HEK293 (cell line): ENCODE measurements at regions not wholly inside any gene's neighbourhood (a gene's known extent, or its start where the extent isn't known, plus 50 kb on each side); places are given as distances from the start of the nearest gene placed in this dataset.

ENCODE experiments used
- CTCF ChIA-PET: fragments of 350-600 bp; formaldehyde crosslinking; extraction: SDS; loops from one replicate; lab custom pipeline; 2021; ENCODE audit warnings: antibody characterized with exemption; lab: Yijun Ruan, JAX
- POLR2A ChIA-PET: fragments of 300-600 bp; formaldehyde crosslinking; extraction: SDS; loops from one replicate; lab custom pipeline; 2020; ENCODE audit warnings: antibody characterized with exemption, inconsistent platforms; lab: Yijun Ruan, JAX
- H3K27ac ChIP-seq: fragments of 200-500 bp; sonication (Bioruptor generic); 2 replicates; pipeline ENCODE4 v1.5.1; 2014; ENCODE audit warnings: low read depth, low read length, control low read depth, inconsistent platforms; ENCODE audit errors: extremely low read depth
- H3K36me3 ChIP-seq, 2 experiments: fragments of 200-500 bp in 1 of 2; sonication (Bioruptor generic) in 1 of 2; 1 replicate in 1 of 2; 2 replicates in 1 of 2; pipeline ENCODE4 v1.5.1; 2014 to 2017; ENCODE audit warnings: inconsistent platforms in 2 of 2, low read length in 2 of 2; ENCODE audit not compliant: control insufficient read depth in 2 of 2, insufficient read depth in 1 of 2
- H3K4me1 ChIP-seq: fragments of 200-500 bp; sonication (Bioruptor generic); 2 replicates; pipeline ENCODE4 v1.5.1; 2014; ENCODE audit warnings: mild to moderate bottlenecking, low read length, inconsistent platforms; ENCODE audit not compliant: control insufficient read depth, insufficient read depth
- H3K4me3 ChIP-seq: 2 replicates; pipeline ENCODE4 v1.5.1; 2011; ENCODE audit warnings: low read depth, mild to moderate bottlenecking, control low read depth, low read length, moderate library complexity
- H3K9me3 ChIP-seq: fragments of 200-500 bp; sonication (Bioruptor generic); 2 replicates; pipeline ENCODE4 v1.5.1; 2014; ENCODE audit warnings: low read depth, low read length, inconsistent platforms; ENCODE audit not compliant: control insufficient read depth, insufficient read depth
- GLI4 ChIP-seq: fragments of 450-650 bp; formaldehyde crosslinking; IDR thresholded peaks from 2 replicates; pipeline ENCODE4 v1.5.1; 2016; ENCODE audit warnings: missing biosample characterization, missing genetic modification characterization
- PRDM6 ChIP-seq: fragments of 450-650 bp; formaldehyde crosslinking; IDR thresholded peaks from 2 replicates; pipeline ENCODE4 v1.5.1; 2017; ENCODE audit warnings: missing biosample characterization, missing genetic modification characterization
- REST ChIP-seq: fragments of 450-650 bp; formaldehyde crosslinking; IDR thresholded peaks from 2 replicates; pipeline ENCODE4 v1.5.1; 2016; ENCODE audit warnings: missing biosample characterization, missing genetic modification characterization
- SCRT1 ChIP-seq: fragments of 450-650 bp; formaldehyde crosslinking; IDR thresholded peaks from 2 replicates; pipeline ENCODE4 v1.5.1; 2016; ENCODE audit warnings: missing biosample characterization, missing genetic modification characterization, borderline replicate concordance
- TSHZ1 ChIP-seq: fragments of 450-650 bp; formaldehyde crosslinking; IDR thresholded peaks from 2 replicates; pipeline ENCODE4 v1.5.1; 2016; ENCODE audit warnings: missing biosample characterization, missing genetic modification characterization, borderline replicate concordance
- ZBTB11 ChIP-seq: fragments of 450-650 bp; formaldehyde crosslinking; conservative IDR thresholded peaks from 2 replicates; pipeline ENCODE4 v1.5.1; 2016; ENCODE audit warnings: low read depth, missing biosample characterization, missing genetic modification characterization
- ZBTB48 ChIP-seq: fragments of 450-650 bp; formaldehyde crosslinking; IDR thresholded peaks from 2 replicates; pipeline ENCODE4 v1.5.1; 2016; ENCODE audit warnings: missing biosample characterization, missing genetic modification characterization
- ZBTB6 ChIP-seq: fragments of 450-650 bp; formaldehyde crosslinking; IDR thresholded peaks from 2 replicates; pipeline ENCODE4 v1.5.1; 2017; ENCODE audit warnings: missing biosample characterization, missing genetic modification characterization
- ZNF10 ChIP-seq: fragments of 450-650 bp; formaldehyde crosslinking; IDR thresholded peaks from 2 replicates; pipeline ENCODE4 v1.5.1; 2017; ENCODE audit warnings: missing biosample characterization, missing genetic modification characterization
- ZNF202 ChIP-seq: fragments of 450-650 bp; formaldehyde crosslinking; IDR thresholded peaks from 2 replicates; pipeline ENCODE4 v1.5.1; 2016; ENCODE audit warnings: missing biosample characterization, missing genetic modification characterization, borderline replicate concordance
- ZNF24 ChIP-seq: fragments of 450-650 bp; formaldehyde crosslinking; IDR thresholded peaks from 2 replicates; pipeline ENCODE4 v1.5.1; 2016; ENCODE audit warnings: missing biosample characterization, missing genetic modification characterization
- ZNF266 ChIP-seq: fragments of 450-650 bp; formaldehyde crosslinking; IDR thresholded peaks from 2 replicates; pipeline ENCODE4 v1.5.1; 2016; ENCODE audit warnings: missing biosample characterization, missing genetic modification characterization, low read depth
- ZNF354C ChIP-seq: fragments of 450-650 bp; formaldehyde crosslinking; IDR thresholded peaks from 2 replicates; pipeline ENCODE4 v1.5.1; 2016; ENCODE audit warnings: missing biosample characterization, missing genetic modification characterization, low read depth, borderline replicate concordance
- ZNF514 ChIP-seq: fragments of 450-650 bp; formaldehyde crosslinking; IDR thresholded peaks from 2 replicates; pipeline ENCODE4 v1.5.1; 2016; ENCODE audit warnings: missing biosample characterization, missing genetic modification characterization
- ZNF76 ChIP-seq: fragments of 450-650 bp; formaldehyde crosslinking; IDR thresholded peaks from 2 replicates; pipeline ENCODE4; 2016; ENCODE audit warnings: low read depth, missing biosample characterization, missing genetic modification characterization, borderline replicate concordance
- ZSCAN5A ChIP-seq: fragments of 450-650 bp; formaldehyde crosslinking; IDR thresholded peaks from 2 replicates; pipeline ENCODE4 v1.5.1; 2016; ENCODE audit warnings: missing biosample characterization, missing genetic modification characterization

- Histone ChIP-seq H3K27ac (no peak overlapping the region), H3K9me3 (no peaks in the 10 kb centered on the region), H3K4me1 (no peaks in the 10 kb centered on the region), H3K4me3 (no peak overlapping the region), H3K36me3 (no peaks in the 10 kb centered on the region)
- ChIA-PET POLR2A (no interaction called here), CTCF (interaction anchor here (1.0 to 1.7 kb wide), 2 partner anchors 13 to 14 kb away, joined by 3 to 4 read pairs; no protein-coding TSS in a partner anchor)
- no peak for TF ChIP-seq PRDM6 (tag by site-specific recombination)
- no peak for TF ChIP-seq ZNF24 (tag by site-specific recombination)
- no peak for TF ChIP-seq ZSCAN5A (tag by site-specific recombination)
- no peak for TF ChIP-seq ZNF514 (tag by site-specific recombination)
- no peak for TF ChIP-seq ZNF202 (tag by site-specific recombination)
- TF ChIP-seq ZBTB48, result no peak
- no peak for TF ChIP-seq ZNF354C (tag by site-specific recombination)
- no peak for TF ChIP-seq ZBTB6 (tag by site-specific recombination)
- no peak for TF ChIP-seq ZNF266
- no peak for TF ChIP-seq SCRT1 (tag by site-specific recombination)
- TF ChIP-seq ZNF10 (tag by site-specific recombination), result no peak
- TF ChIP-seq ZNF76 (tag by site-specific recombination), result no peak
- no peak for TF ChIP-seq TSHZ1
- TF ChIP-seq REST (tag by site-specific recombination), result no peak
- no peak for TF ChIP-seq ZBTB11 (tag by site-specific recombination)
- no peak for TF ChIP-seq GLI4 (tag by site-specific recombination)
Observed at GRCh38 chr10:120749072-120749471, 102.1 kb upstream of the WDR11 start.
